ENCODE measurements at regions not wholly inside any gene's neighbourhood (a gene's known extent, or its start where the extent isn't known, plus 50 kb on each side); places are given as distances from the start of the nearest gene placed in this dataset.

- POLR2A ChIA-PET: no interaction called here
Measured at GRCh38 chrX:124506066-124506465, 159.7 kb downstream of the SH2D1A start.

GRCh38 chrX:124507246-124507645, 160.9 kb downstream of the SH2D1A start:
- H3K27ac Mint-ChIP-seq: no peak overlapping the region
- WGBS (ENCODE audit: insufficient coverage): no CpG with 5 or more reads among the region's 2 CpGs
- no peaks in the 10 kb centered on the region for H3K27me3 Mint-ChIP-seq
- no peaks in the 10 kb centered on the region for H3K36me3 ChIP-seq (replicated peaks in 1 of 2; ENCODE audit: control extremely low read depth in 1 of 2, control insufficient read depth in 1 of 2, extremely low read depth in 1 of 2, insufficient read depth in 2 of 2, low read length in 1 of 2)
- DNase-seq (no peak), ATAC-seq (ENCODE audit: low read depth) (no peak)
- H3K4me1 ChIP-seq (ENCODE audit: control insufficient read depth in 2 of 2, insufficient read depth in 2 of 2, low read length in 2 of 2): no peaks in the 10 kb centered on the region
- no peak overlapping the region for H2AFZ ChIP-seq (ENCODE audit: insufficient read depth, low read depth, low read length, poor library complexity, severe bottlenecking)
- H3K27me3 ChIP-seq (replicated peaks in 1 of 4; ENCODE audit: control extremely low read depth in 1 of 4, control insufficient read depth in 3 of 4, insufficient read depth in 4 of 4, low read length in 3 of 4): no peaks in the 10 kb centered on the region
- H3K79me2 ChIP-seq (ENCODE audit: control insufficient read depth, insufficient read depth, low read length): no peaks in the 10 kb centered on the region
- H3K9ac ChIP-seq (ENCODE audit: low read length): no peak overlapping the region
- no peak overlapping the region for H3K4me3 Mint-ChIP-seq
- no peaks in the 10 kb centered on the region for H4K20me1 ChIP-seq (ENCODE audit: control insufficient read depth, insufficient read depth, low read length, poor library complexity, severe bottlenecking)
- no peaks in the 10 kb centered on the region for H3K4me1 Mint-ChIP-seq
- ChIA-PET POLR2A (no interaction called here), CTCF (no interaction called here)
- H3K4me2 ChIP-seq (replicated peaks; ENCODE audit: low read depth, low read length, poor library complexity, severe bottlenecking): no peak overlapping the region
- intact Hi-C loops (cut with micrococcal nuclease): no loop called here
- no peaks in the 10 kb centered on the region for H3K9me3 ChIP-seq (ENCODE audit: control extremely low read depth in 1 of 3, control insufficient read depth in 2 of 3, insufficient read depth in 1 of 3, low read length in 2 of 3)
- H3K9me3 Mint-ChIP-seq (ENCODE audit: insufficient read depth): no peaks in the 10 kb centered on the region
- H3K4me3 ChIP-seq (ENCODE audit: control extremely low read depth in 1 of 5, extremely low read depth in 1 of 5, insufficient read depth in 1 of 5, low read depth in 2 of 5, low read length in 4 of 5): no peak overlapping the region
- no peak for TF ChIP-seq CTCF (IDR thresholded peaks at IDR 0.05)
- TF ChIP-seq EZH2 (IDR thresholded peaks at IDR 0.05; ENCODE audit: borderline replicate concordance, insufficient read depth, low read depth, low read length, poor library complexity, severe bottlenecking): no peak
- H3K27ac ChIP-seq (ENCODE audit: low read length in 2 of 2): no peak overlapping the region

More at GRCh38 chrX:124506066-124506465, 159.7 kb downstream of the SH2D1A start:
- Histone ChIP-seq H3K27ac (ENCODE audit: low read length in 2 of 2) (no peak overlapping the region), H3K79me2 (ENCODE audit: control insufficient read depth, insufficient read depth, low read length) (no peaks in the 10 kb centered on the region), H3K27me3 (replicated peaks in 1 of 4; ENCODE audit: control extremely low read depth in 1 of 4, control insufficient read depth in 3 of 4, insufficient read depth in 4 of 4, low read length in 3 of 4) (no peaks in the 10 kb centered on the region), H2AFZ (ENCODE audit: insufficient read depth, low read depth, low read length, poor library complexity, severe bottlenecking) (no peak overlapping the region), H3K4me2 (replicated peaks; ENCODE audit: low read depth, low read length, poor library complexity, severe bottlenecking) (no peak overlapping the region), H3K4me1 (ENCODE audit: control insufficient read depth in 2 of 2, insufficient read depth in 2 of 2, low read length in 2 of 2) (no peaks in the 10 kb centered on the region), H4K20me1 (ENCODE audit: control insufficient read depth, insufficient read depth, low read length, poor library complexity, severe bottlenecking) (no peaks in the 10 kb centered on the region), H3K9ac (ENCODE audit: low read length) (no peak overlapping the region), H3K36me3 (replicated peaks in 1 of 2; ENCODE audit: control extremely low read depth in 1 of 2, control insufficient read depth in 1 of 2, extremely low read depth in 1 of 2, insufficient read depth in 2 of 2, low read length in 1 of 2) (no peaks in the 10 kb centered on the region), H3K4me3 (ENCODE audit: control extremely low read depth in 1 of 5, extremely low read depth in 1 of 5, insufficient read depth in 1 of 5, low read depth in 2 of 5, low read length in 4 of 5) (no peak overlapping the region), H3K9me3 (ENCODE audit: control extremely low read depth in 1 of 3, control insufficient read depth in 2 of 3, insufficient read depth in 1 of 3, low read length in 2 of 3) (no peaks in the 10 kb centered on the region)
- TF ChIP-seq CTCF (IDR thresholded peaks at IDR 0.05) (no peak), EZH2 (IDR thresholded peaks at IDR 0.05; ENCODE audit: borderline replicate concordance, insufficient read depth, low read depth, low read length, poor library complexity, severe bottlenecking) (no peak)
- no CpG with 5 or more reads among the region's 3 CpGs for WGBS (ENCODE audit: insufficient coverage)
- Mint-ChIP-seq H3K4me1 (no peaks in the 10 kb centered on the region), H3K9me3 (ENCODE audit: insufficient read depth) (no peaks in the 10 kb centered on the region), H3K27me3 (no peaks in the 10 kb centered on the region), H3K27ac (no peak overlapping the region), H3K4me3 (no peak overlapping the region)
- intact Hi-C loops (cut with micrococcal nuclease): no loop called here
- no peak for ATAC-seq (ENCODE audit: low read depth)
- DNase-seq: no peak
- CTCF ChIA-PET: no interaction called here
